HEK293T (cell line): ENCODE measurements at regions not wholly inside any gene's neighbourhood (a gene's known extent, or its start where the extent isn't known, plus 50 kb on each side); places are given as distances from the start of the nearest gene placed in this dataset.

Experiments
- ARNT ChIP-seq: fragments of 450-650 bp; IDR thresholded peaks from 2 replicates; pipeline ENCODE4 v1.6.1; 2017; ENCODE audit warnings: mild to moderate bottlenecking
- FOXA1 ChIP-seq: fragments of 450-650 bp; IDR thresholded peaks from 2 replicates; pipeline ENCODE4 v1.6.1; 2016; ENCODE audit warnings: mild to moderate bottlenecking
- FOXK2 ChIP-seq: fragments of 450-650 bp; IDR thresholded peaks from 2 replicates; pipeline ENCODE4 v1.6.1; 2016; ENCODE audit warnings: mild to moderate bottlenecking
- FOXM1 ChIP-seq: fragments of 450-650 bp; IDR thresholded peaks from 2 replicates; pipeline ENCODE4 v1.6.1; 2017; ENCODE audit warnings: mild to moderate bottlenecking, borderline replicate concordance
- HDGF ChIP-seq: fragments of 450-650 bp; IDR thresholded peaks from 2 replicates; pipeline ENCODE4 v1.6.1; 2017; ENCODE audit warnings: antibody characterized with exemption, borderline replicate concordance
- LEF1 ChIP-seq: fragments of 450-650 bp; IDR thresholded peaks from 2 replicates; pipeline ENCODE4 v1.6.1; 2017; ENCODE audit warnings: mild to moderate bottlenecking, borderline replicate concordance
- NFRKB ChIP-seq: fragments of 450-650 bp; IDR thresholded peaks from 2 replicates; pipeline ENCODE4 v1.6.1; 2016; ENCODE audit warnings: mild to moderate bottlenecking, moderate library complexity
- SP1 ChIP-seq: fragments of 450-650 bp; IDR thresholded peaks from 2 replicates; pipeline ENCODE4 v1.6.1; 2017
- SUZ12 ChIP-seq: fragments of 450-650 bp; IDR thresholded peaks from 2 replicates; pipeline ENCODE4 v1.6.1; 2016; ENCODE audit warnings: mild to moderate bottlenecking
- TARDBP ChIP-seq: fragments of 450-650 bp; IDR thresholded peaks from 2 replicates; pipeline ENCODE4 v1.6.1; 2016
- TF ChIP-seq, protein P1 (sequence below): fragments of 450-650 bp; IDR thresholded peaks from 2 replicates; pipeline ENCODE4 v1.6.1; 2016

DNA sequence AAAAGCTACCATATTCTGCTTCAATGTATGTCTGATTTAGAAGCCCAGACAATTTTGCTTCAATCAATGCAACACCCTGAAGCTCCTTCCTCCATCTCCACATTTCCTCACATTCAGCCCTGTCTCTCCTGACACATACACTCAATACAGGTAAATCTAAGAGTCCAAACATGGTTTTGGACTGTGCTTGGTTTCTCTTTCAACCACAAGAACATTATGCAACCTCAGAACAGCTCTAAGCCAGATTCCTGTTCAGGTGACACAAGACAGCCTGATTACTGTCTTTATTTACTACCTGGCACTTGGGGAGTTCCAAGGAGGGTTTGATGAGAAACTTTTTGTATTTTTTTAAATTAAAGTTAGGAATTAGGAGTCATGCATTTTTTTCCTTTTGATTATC, 307.5 kb upstream of the SLIT2 start:
- TF ChIP-seq HDGF: no peak
- no peak for TF ChIP-seq SP1
- TF ChIP-seq FOXA1: no peak
- no peak for TF ChIP-seq TARDBP
- no peak for TF ChIP-seq SUZ12
- no peak for TF ChIP-seq ARNT
- no peak for TF ChIP-seq NFRKB
- no peak for TF ChIP-seq LEF1
- TF ChIP-seq, protein P1, sequence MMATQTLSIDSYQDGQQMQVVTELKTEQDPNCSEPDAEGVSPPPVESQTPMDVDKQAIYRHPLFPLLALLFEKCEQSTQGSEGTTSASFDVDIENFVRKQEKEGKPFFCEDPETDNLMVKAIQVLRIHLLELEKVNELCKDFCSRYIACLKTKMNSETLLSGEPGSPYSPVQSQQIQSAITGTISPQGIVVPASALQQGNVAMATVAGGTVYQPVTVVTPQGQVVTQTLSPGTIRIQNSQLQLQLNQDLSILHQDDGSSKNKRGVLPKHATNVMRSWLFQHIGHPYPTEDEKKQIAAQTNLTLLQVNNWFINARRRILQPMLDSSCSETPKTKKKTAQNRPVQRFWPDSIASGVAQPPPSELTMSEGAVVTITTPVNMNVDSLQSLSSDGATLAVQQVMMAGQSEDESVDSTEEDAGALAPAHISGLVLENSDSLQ: no peak
- TF ChIP-seq FOXK2: no peak
- TF ChIP-seq FOXM1: no peak
